ENCODE measurements at regions not wholly inside any gene's neighbourhood (a gene's known extent, or its start where the extent isn't known, plus 50 kb on each side); places are given as distances from the start of the nearest gene placed in this dataset.

DNA sequence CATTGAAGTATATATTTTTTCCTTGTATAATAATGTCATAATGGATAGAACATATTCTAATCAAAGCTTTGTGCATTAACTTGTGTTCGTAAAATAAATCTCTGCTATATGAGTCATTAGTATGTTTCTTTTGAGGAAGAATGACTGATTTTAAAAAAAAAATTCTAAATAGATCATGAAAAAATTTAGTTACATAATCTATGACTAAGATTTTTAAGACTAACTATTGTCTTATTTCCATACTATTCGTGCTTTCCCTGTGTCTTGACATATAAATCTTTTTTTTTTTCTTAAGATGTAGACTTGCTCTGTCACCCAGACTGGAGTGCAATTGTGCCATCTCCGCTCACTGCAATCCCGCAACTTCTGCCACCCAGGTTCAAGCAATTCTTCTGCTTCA, 226.1 kb downstream of the DSEL start:
- DNase-seq (ENCODE audit: low read depth), result no peak

DNA sequence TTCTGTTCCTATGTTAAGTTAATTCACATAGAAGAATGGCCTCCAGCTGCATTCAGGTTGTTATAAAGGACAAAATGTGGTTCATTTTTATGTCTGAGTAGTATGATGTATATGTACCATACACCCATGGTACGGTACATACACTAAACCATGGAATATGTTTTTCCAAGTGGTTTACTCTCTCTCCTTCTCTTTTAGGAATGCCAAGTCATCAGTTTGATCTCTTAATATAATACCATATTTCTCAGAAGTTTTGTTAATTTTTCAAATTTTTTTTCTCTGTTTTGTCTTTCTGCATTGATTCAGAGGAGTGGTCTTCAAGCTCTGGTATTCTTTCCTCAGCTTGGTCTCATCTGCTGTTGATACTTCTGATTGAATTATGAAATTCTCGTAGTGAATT, 230.9 kb downstream of the DSEL start:
- no peak for DNase-seq (ENCODE audit: low read depth)

DNA sequence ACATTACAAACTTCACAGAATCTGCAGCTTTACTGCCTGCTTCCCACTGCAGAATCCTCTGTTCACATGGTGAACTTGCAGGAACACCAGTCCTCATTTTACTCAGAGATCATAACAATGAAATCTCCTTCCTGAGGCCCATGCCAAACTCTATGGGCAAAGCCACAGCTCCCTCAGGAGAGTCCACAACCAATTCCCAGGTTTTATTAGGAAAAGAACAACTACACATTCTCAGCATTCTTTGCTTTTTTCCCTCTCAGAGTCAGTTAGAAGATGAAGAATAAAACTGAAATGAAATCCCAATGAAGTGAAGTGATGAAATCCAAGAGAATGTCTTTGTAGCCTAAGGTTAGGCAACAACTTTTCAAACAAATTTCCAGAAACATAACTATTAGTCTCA, 233.7 kb downstream of the DSEL start:
- DNase-seq (ENCODE audit: low read depth), result no peak

- DNase-seq (ENCODE audit: low read depth), result no peak
Observed at GRCh38 chr18:67281746-67282145, 234.8 kb downstream of the DSEL start.

DNA sequence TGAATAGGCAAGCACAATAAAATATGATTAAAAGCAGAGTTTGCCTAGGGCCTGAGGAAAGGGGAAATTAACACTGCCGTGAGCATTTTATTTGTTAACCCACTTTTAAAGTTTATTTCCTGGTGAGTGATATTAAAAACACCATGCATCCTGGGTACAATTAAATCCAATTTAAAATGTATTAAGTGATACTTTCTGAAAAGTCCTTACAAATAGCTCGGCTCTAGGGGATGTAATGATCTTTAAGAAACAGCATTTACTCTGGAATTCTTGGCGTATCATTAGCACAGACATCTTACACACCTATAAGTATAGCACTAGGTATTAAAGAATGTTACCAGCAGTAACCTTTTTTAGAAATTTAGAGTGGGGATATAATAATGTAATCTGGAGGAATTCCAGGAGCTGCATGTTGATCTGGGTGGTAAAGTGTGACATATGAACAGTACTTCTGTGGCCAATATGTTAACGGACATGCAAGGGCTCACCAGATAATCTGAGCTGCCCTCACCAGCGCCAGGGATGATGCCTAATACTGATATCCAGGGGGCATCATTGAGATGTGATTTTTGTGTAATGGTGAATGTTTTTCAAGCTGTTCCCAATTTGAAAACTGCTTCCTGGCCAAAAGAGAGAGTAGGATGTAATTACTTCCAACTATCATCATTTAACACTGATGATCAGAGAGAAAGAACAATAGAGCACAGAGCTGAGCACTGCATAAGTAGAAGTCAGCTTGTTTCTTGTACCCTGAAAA, 235.9 kb downstream of the DSEL start:
- no peak for DNase-seq (ENCODE audit: low read depth)

DNA sequence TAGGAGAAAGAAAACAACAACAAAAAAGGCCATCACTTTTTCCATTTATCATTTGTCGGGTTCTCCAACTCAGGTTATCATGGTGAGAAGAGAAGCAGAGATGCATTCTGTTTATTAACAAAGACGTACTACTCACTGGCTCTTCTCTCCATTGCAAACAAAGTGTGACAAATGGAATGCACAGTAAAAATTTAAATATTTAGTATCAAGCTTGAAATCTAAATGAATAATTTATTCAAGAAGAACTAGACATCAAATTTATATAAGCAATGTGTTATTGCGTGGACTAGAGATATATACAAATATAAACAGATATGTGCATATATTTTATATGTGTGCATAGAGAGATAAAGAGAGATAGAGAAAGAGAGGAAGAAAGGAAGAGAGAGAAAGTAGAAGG, 236.5 kb downstream of the DSEL start:
- no peak for DNase-seq (ENCODE audit: low read depth)

DNA sequence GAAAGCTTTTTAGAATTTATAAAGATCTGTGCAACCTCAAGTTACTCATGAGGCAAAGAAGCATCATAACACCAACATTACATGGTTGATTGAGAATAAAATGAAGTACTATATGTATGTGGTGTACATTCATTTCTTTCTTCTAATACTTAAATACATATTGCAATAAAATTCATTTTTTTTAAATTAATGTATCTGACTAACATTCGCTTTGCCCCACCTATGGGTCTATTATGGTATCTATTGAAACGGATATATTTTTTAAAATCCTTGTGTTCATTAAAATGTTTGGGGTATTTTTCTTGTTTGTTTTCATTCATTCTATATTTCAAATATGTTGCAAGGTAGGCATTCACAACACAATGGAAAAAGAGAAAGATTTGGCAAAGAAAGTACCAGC, 237.5 kb downstream of the DSEL start:
- no peak for DNase-seq (ENCODE audit: low read depth)

GRCh38 chr18:67276638-67277037, 239.9 kb downstream of the DSEL start:
- DNase-seq (ENCODE audit: low read depth), result no peak

DNA sequence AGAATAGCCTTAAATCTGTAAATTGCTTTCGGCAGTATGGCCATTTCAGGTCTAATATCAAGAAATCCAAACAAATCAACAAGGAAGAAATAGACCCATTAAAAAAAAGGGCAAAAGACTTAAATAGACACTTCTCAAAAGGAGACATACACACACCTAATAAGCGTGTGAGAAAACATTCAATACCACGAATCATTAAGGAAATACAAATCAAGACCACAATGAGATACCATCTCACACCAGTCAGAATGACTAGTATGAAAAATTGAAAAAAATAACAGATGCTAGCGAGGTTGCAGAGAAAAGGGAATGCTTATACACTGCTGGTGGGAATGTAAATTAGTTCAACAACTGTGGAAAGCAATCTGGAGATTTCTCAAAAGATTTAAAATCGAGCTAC, 243.2 kb downstream of the DSEL start:
- no peak for DNase-seq (ENCODE audit: low read depth)

DNA sequence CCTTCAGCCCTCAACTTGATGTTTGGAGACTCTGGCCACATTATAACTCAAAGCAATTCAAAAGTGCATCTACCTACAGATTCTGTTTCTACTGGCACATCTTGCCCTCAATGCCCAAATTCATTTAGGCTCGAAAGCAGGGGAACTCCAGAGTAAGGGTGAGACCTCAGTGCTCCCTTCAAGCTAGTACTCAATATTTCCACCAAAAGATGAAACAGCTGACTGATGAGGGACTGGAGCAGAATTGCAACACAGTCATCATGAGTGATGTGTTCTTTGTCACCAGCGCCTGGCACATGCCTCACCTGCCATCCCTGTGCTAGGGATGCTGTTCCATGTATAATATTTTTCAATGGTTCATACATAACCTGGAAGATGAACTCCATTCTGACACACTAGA, 247.3 kb downstream of the DSEL start:
- DNase-seq (ENCODE audit: low read depth), result no peak

DNA sequence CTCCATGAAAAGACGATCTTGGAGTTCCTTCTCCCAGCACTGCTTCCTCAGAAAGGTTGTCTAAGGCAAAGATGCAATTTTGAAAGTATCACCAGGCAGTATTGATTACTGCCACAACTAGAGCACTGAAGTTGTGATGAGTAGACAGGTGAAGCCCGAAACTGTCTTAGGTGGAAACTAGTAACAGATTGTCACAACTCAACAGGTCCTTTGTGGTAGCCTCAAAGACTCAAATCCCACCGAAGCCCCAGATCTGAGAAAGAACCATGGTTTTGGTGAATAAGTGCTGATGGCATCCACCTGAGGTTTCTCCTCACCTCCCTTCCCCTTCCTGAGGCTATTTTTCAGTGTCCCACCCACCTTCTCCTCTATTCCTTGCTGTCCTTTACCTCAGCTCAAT, 248.0 kb downstream of the DSEL start:
- no peak for DNase-seq (ENCODE audit: low read depth)

DNA sequence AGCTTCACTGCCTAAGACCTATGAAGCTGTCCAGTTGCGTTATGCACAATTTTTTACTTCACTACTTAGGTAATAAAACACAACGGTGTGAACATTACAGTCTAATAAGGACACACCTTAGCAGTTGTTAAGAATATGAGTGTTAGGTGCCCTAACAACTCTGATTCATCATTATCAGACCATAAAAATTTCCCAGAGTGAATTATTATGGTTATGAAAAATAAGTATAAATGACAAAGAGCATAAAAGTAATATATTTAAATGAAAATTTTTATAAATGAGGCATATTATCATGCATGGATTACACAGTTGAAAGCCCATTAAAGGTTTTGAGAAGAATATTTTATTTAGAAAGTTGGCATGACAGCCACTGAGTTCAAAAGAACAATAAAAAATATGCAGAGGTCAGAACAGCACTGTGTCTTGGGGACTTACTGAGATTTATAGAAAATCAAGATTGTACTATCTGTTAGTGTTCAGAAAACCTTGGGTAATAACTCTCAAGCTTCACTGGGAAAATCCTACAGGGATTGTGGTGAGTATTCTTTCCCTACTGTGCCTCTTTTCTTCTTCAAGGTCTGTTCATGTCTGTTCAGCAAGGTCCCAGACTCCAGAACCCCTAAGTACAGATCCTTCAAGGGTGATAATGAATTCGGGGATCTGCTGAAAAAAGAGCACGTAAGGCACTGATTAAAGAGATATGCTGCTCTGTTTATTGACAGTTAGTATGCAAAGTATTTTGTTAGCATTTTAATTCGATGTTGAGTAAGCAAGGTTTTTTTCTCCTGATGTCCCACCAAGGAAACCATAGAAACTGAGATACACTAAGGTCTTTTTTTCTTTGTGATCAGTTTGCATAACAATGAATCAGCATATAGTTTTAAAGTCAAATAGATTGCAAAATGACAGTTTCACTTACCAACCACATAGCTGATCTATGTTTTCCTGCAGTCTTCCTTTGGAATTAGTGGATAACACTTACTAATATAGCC, 250.0 kb downstream of the DSEL start:
- no peak for DNase-seq (ENCODE audit: low read depth)

DNA sequence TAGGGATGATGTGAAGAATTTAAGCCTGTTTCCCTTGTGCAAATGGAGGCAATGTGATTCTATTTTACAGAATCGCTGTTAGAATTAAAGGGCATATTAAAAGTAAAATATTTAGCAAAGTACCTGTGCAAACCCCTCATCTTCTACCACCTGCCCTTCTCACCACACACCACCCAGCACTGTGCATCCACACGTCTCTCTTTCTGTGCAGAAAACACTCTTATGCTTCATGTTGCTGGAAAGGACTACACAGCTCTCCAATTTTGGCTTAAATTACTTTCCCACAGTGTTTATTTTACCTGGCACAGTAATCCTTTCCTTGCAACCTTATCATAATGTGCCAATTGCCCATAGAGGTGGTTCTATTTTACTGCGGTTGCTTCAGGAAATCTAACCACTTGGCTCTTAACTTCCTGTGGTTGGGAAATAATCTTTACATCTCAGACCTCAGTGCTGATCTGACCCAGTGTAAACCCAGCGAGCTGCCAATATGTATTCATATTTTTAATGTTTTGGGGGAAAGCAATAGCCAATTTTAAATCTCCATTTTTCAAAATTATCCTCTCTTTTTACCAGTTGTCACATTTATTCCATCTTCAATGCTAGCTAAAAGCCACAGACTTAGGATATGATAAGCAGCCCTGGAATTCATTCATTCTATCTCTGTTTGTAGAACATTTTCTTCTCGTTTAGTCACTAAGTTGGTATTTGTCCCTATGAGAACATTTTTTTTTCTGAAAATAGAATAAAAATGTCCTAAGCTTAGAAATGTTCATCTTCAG, 250.9 kb downstream of the DSEL start:
- DNase-seq (ENCODE audit: low read depth), result no peak

- DNase-seq (ENCODE audit: low read depth), result no peak
Observed at GRCh38 chr18:67261931-67262552, 254.5 kb downstream of the DSEL start.

GRCh38 chr18:67260841-67261240, 255.7 kb downstream of the DSEL start:
- no peak for DNase-seq (ENCODE audit: low read depth)

- DNase-seq (ENCODE audit: low read depth), result no peak
Observed at GRCh38 chr18:67250776-67251424, 265.6 kb downstream of the DSEL start.

GRCh38 chr18:67243799-67244587, 272.5 kb downstream of the DSEL start:
- DNase-seq (ENCODE audit: low read depth), result no peak

- DNase-seq (ENCODE audit: low read depth), result no peak
Observed at GRCh38 chr18:67242001-67242400, 274.5 kb downstream of the DSEL start.

DNA sequence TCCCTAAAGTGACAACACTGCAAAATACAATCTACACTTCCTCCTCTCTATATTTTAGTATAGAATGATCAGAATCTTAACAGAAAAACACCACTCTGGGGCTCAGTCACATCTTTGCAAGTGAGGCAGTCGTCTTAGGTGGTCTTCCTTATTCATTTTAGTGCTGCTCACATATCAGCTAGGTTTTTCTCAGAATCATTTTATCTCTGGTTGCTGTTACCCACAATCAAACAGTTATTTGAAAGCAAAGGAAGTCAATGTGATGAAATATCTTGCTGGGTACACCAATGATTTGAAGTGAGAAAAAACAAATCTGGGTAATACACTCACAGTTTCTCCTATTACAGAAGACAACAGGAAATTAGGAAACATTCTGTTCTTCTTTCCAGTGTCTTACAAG, 275.2 kb downstream of the DSEL start:
- no peak for DNase-seq (ENCODE audit: low read depth)

GRCh38 chr18:67239826-67240225, 276.7 kb downstream of the DSEL start:
- DNase-seq (ENCODE audit: low read depth), result no peak

- no peak for DNase-seq (ENCODE audit: low read depth)
Observed at GRCh38 chr18:67232991-67233390, 283.5 kb downstream of the DSEL start.
